Vagina (tissue), 2 donors: ENCODE measurements at regions not wholly inside any gene's neighbourhood (a gene's known extent, or its start where the extent isn't known, plus 50 kb on each side); places are given as distances from the start of the nearest gene placed in this dataset.
A peak's percentile ranks its signal among the peaks of the same experiment; 100 is the strongest.

Source experiments
- DNase-seq, 2 donors: peaks; one replicate each; pipeline ENCODE4 v3.0.0-alpha.2; 2017; ENCODE audit errors: extremely low spot score in 2 of 2
- H3K27ac ChIP-seq: fragments of 200-600 bp; sonication (generic); one replicate; pipeline ENCODE4 v1.5.1; 2019
- H3K27me3 ChIP-seq: fragments of 200-600 bp; sonication (generic); one replicate; pipeline ENCODE4 v1.5.1; 2019
- H3K36me3 ChIP-seq, 2 donors: fragments of 200-600 bp; sonication (generic); one replicate each; pipeline ENCODE4 v1.5.1; 2017 to 2019
- H3K4me1 ChIP-seq: fragments of 200-600 bp; sonication (generic); one replicate; pipeline ENCODE4 v1.5.1; 2019
- H3K4me3 ChIP-seq, 2 donors: fragments of 200-600 bp; sonication (generic); 1 replicate in 1 of 2; 2 replicates in 1 of 2; pipeline ENCODE4 v1.5.1; 2016 to 2019
- H3K9me3 ChIP-seq: fragments of 200-600 bp; sonication (generic); one replicate; pipeline ENCODE4 v1.5.1; 2019
- CTCF ChIP-seq, 3 experiments: fragments of 450-650 bp in 2 of 3; fragments of 200-600 bp in 1 of 3; sonication (generic) in 1 of 3; IDR thresholded peaks; one replicate each; pipeline ENCODE4 v1.5.1; 2017 to 2019; ENCODE audit warnings: antibody characterized with exemption in 3 of 3, mild to moderate bottlenecking in 2 of 3, moderate library complexity in 2 of 3
- POLR2A ChIP-seq, 2 donors: fragments of 450-650 bp; IDR thresholded peaks; one replicate each; pipeline ENCODE4 v1.6.1; 2017; ENCODE audit warnings: antibody characterized with exemption in 2 of 2, mild to moderate bottlenecking in 2 of 2, moderate library complexity in 2 of 2
- POLR2AphosphoS5 ChIP-seq, 2 donors: sonication (generic); formaldehyde crosslinking; IDR thresholded peaks; one replicate each; pipeline ENCODE4 v1.9.0; 2017; ENCODE audit warnings: antibody characterized with exemption in 2 of 2, mild to moderate bottlenecking in 2 of 2, low read depth in 1 of 2; ENCODE audit not compliant: insufficient read depth in 1 of 2
- intact Hi-C: fragments of 100-400 bp; cut with DNase I; formaldehyde crosslinking; loops from one replicate; pipeline ENCODE4 v1.15.1; 2023

- Histone ChIP-seq H3K4me3 (no peak overlapping the region), H3K36me3 (no peaks in the 10 kb centered on the region), H3K9me3 (no peaks in the 10 kb centered on the region), H3K27me3 (no peaks in the 10 kb centered on the region), H3K4me1 (peaks cover 4% of the 10 kb centered on the region), H3K27ac (no peak overlapping the region)
- DNase-seq, result peak; percentile 52 to 95
- intact Hi-C loops, result no loop called here
- TF ChIP-seq POLR2A (IDR thresholded peaks at IDR 0.05) (no peak), POLR2AphosphoS5 (IDR thresholded peaks at IDR 0.05; ENCODE audit: insufficient read depth in 1 of 2, low read depth in 1 of 2) (no peak), CTCF (IDR thresholded peaks at IDR 0.05) (no peak)
These were observed 549.2 kb downstream of the PTPRU start for GRCh38 chr1:29785554-29785953.

- H3K36me3 ChIP-seq, result no peaks in the 10 kb centered on the region
- H3K4me1 ChIP-seq, result peaks cover 4% of the 10 kb centered on the region
- TF ChIP-seq POLR2A (IDR thresholded peaks at IDR 0.05) (no peak), POLR2AphosphoS5 (IDR thresholded peaks at IDR 0.05; ENCODE audit: insufficient read depth in 1 of 2, low read depth in 1 of 2) (no peak), CTCF (IDR thresholded peaks at IDR 0.05) (no peak)
- H3K27ac ChIP-seq, result no peak overlapping the region
- H3K9me3 ChIP-seq, result no peaks in the 10 kb centered on the region
- no peak overlapping the region for H3K4me3 ChIP-seq
- no peaks in the 10 kb centered on the region for H3K27me3 ChIP-seq
- DNase-seq, result peak in 1 of 2 donors; percentile 69
- intact Hi-C loops, result no loop called here
These were observed 548.8 kb downstream of the PTPRU start for GRCh38 chr1:29785137-29785527.

GRCh38 chr1:29784276-29785136 lies 548.2 kb downstream of the PTPRU start:
- no peaks in the 10 kb centered on the region for H3K36me3 ChIP-seq
- peak in 1 of 2 donors; percentile 49 for DNase-seq
- no peak overlapping the region for H3K4me3 ChIP-seq
- peaks cover 4% of the 10 kb centered on the region for H3K4me1 ChIP-seq
- intact Hi-C loops, result no loop called here
- H3K9me3 ChIP-seq, result no peaks in the 10 kb centered on the region
- H3K27ac ChIP-seq, result no peak overlapping the region
- H3K27me3 ChIP-seq, result no peaks in the 10 kb centered on the region
- no peak for TF ChIP-seq CTCF (IDR thresholded peaks at IDR 0.05)
- no peak for TF ChIP-seq POLR2A (IDR thresholded peaks at IDR 0.05)
- TF ChIP-seq POLR2AphosphoS5 (IDR thresholded peaks at IDR 0.05; ENCODE audit: insufficient read depth in 1 of 2, low read depth in 1 of 2), result no peak

GRCh38 chr1:29783508-29784275 lies 547.4 kb downstream of the PTPRU start:
- no peak for TF ChIP-seq CTCF (IDR thresholded peaks at IDR 0.05)
- TF ChIP-seq POLR2AphosphoS5 (IDR thresholded peaks at IDR 0.05; ENCODE audit: insufficient read depth in 1 of 2, low read depth in 1 of 2), result no peak
- no peak for TF ChIP-seq POLR2A (IDR thresholded peaks at IDR 0.05)
- intact Hi-C loops, result no loop called here
- H3K4me3 ChIP-seq, result no peak overlapping the region
- no peak overlapping the region for H3K27ac ChIP-seq
- no peaks in the 10 kb centered on the region for H3K9me3 ChIP-seq
- no peaks in the 10 kb centered on the region for H3K27me3 ChIP-seq
- H3K4me1 ChIP-seq, result peaks cover 4% of the 10 kb centered on the region
- H3K36me3 ChIP-seq, result no peaks in the 10 kb centered on the region
- peak in 1 of 2 donors; percentile 64 for DNase-seq
